ENCODE measurements at regions not wholly inside any gene's neighbourhood (a gene's known extent, or its start where the extent isn't known, plus 50 kb on each side); places are given as distances from the start of the nearest gene placed in this dataset.

- Histone ChIP-seq H3K9ac (ENCODE audit: low read length in 2 of 2) (no peak overlapping the region), H3K27me3 (ENCODE audit: control insufficient read depth in 1 of 2, insufficient read depth in 2 of 2, low read length in 2 of 2) (no peaks in the 10 kb centered on the region), H3K4me3 (ENCODE audit: low read length in 2 of 2) (no peak overlapping the region), H3K9me3 (ENCODE audit: control insufficient read depth in 2 of 2, low read length in 2 of 2) (no peaks in the 10 kb centered on the region), H3K4me1 (ENCODE audit: control insufficient read depth, insufficient read depth, low read length) (peaks cover 4% of the 10 kb centered on the region), H3K27ac (ENCODE audit: low read length) (no peak overlapping the region), H3K36me3 (ENCODE audit: control insufficient read depth in 2 of 2, insufficient read depth in 2 of 2, low read length in 2 of 2) (no peaks in the 10 kb centered on the region)
These were observed 116.3 kb upstream of the CXCR4 start for GRCh38 chr2:136234261-136234660.

GRCh38 chr2:136233298-136233697 lies 115.3 kb upstream of the CXCR4 start:
- Histone ChIP-seq H3K4me1 (ENCODE audit: control insufficient read depth, insufficient read depth, low read length) (peaks cover 4% of the 10 kb centered on the region), H3K4me3 (ENCODE audit: low read length in 2 of 2) (no peak overlapping the region), H3K9ac (ENCODE audit: low read length in 2 of 2) (no peak overlapping the region), H3K9me3 (ENCODE audit: control insufficient read depth in 2 of 2, low read length in 2 of 2) (no peaks in the 10 kb centered on the region), H3K27ac (ENCODE audit: low read length) (no peak overlapping the region), H3K36me3 (ENCODE audit: control insufficient read depth in 2 of 2, insufficient read depth in 2 of 2, low read length in 2 of 2) (no peaks in the 10 kb centered on the region), H3K27me3 (ENCODE audit: control insufficient read depth in 1 of 2, insufficient read depth in 2 of 2, low read length in 2 of 2) (no peaks in the 10 kb centered on the region)

GRCh38 chr2:136232456-136233172 lies 114.7 kb upstream of the CXCR4 start:
- Histone ChIP-seq H3K9me3 (ENCODE audit: control insufficient read depth in 2 of 2, low read length in 2 of 2) (no peaks in the 10 kb centered on the region), H3K9ac (ENCODE audit: low read length in 2 of 2) (no peak overlapping the region)

GRCh38 chr2:136230464-136230863 lies 112.5 kb upstream of the CXCR4 start:
- Histone ChIP-seq H3K4me1 (ENCODE audit: control insufficient read depth, insufficient read depth, low read length) (peaks cover 2% of the 10 kb centered on the region), H3K4me3 (ENCODE audit: low read length in 2 of 2) (no peak overlapping the region), H3K9me3 (ENCODE audit: control insufficient read depth in 2 of 2, low read length in 2 of 2) (no peaks in the 10 kb centered on the region), H3K36me3 (ENCODE audit: control insufficient read depth in 2 of 2, insufficient read depth in 2 of 2, low read length in 2 of 2) (no peaks in the 10 kb centered on the region), H3K9ac (ENCODE audit: low read length in 2 of 2) (no peak overlapping the region), H3K27me3 (ENCODE audit: control insufficient read depth in 1 of 2, insufficient read depth in 2 of 2, low read length in 2 of 2) (no peaks in the 10 kb centered on the region), H3K27ac (ENCODE audit: low read length) (no peak overlapping the region)

More at GRCh38 chr2:136232456-136233172, 114.7 kb upstream of the CXCR4 start:
- H3K36me3 ChIP-seq (ENCODE audit: control insufficient read depth in 2 of 2, insufficient read depth in 2 of 2, low read length in 2 of 2): no peaks in the 10 kb centered on the region
- H3K4me1 ChIP-seq (ENCODE audit: control insufficient read depth, insufficient read depth, low read length): peaks cover 4% of the 10 kb centered on the region
- no peaks in the 10 kb centered on the region for H3K27me3 ChIP-seq (ENCODE audit: control insufficient read depth in 1 of 2, insufficient read depth in 2 of 2, low read length in 2 of 2)
- H3K4me3 ChIP-seq (ENCODE audit: low read length in 2 of 2): no peak overlapping the region
- H3K27ac ChIP-seq (ENCODE audit: low read length): no peak overlapping the region

GRCh38 chr2:136226903-136227302 lies 109.0 kb upstream of the CXCR4 start:
- Histone ChIP-seq H3K9me3 (ENCODE audit: control insufficient read depth in 2 of 2, low read length in 2 of 2) (no peaks in the 10 kb centered on the region), H3K4me1 (ENCODE audit: control insufficient read depth, insufficient read depth, low read length) (no peaks in the 10 kb centered on the region), H3K9ac (ENCODE audit: low read length in 2 of 2) (no peak overlapping the region), H3K36me3 (ENCODE audit: control insufficient read depth in 2 of 2, insufficient read depth in 2 of 2, low read length in 2 of 2) (no peaks in the 10 kb centered on the region), H3K27ac (ENCODE audit: low read length) (no peak overlapping the region), H3K27me3 (ENCODE audit: control insufficient read depth in 1 of 2, insufficient read depth in 2 of 2, low read length in 2 of 2) (no peaks in the 10 kb centered on the region), H3K4me3 (ENCODE audit: low read length in 2 of 2) (no peak overlapping the region)

GRCh38 chr2:136225950-136226835 lies 108.2 kb upstream of the CXCR4 start:
- Histone ChIP-seq H3K27ac (ENCODE audit: low read length) (no peak overlapping the region), H3K36me3 (ENCODE audit: control insufficient read depth in 2 of 2, insufficient read depth in 2 of 2, low read length in 2 of 2) (no peaks in the 10 kb centered on the region)

GRCh38 chr2:136223274-136223673 lies 105.3 kb upstream of the CXCR4 start:
- H3K27ac ChIP-seq (ENCODE audit: low read length): no peak overlapping the region
- no peaks in the 10 kb centered on the region for H3K36me3 ChIP-seq (ENCODE audit: control insufficient read depth in 2 of 2, insufficient read depth in 2 of 2, low read length in 2 of 2)
- no peak overlapping the region for H3K4me3 ChIP-seq (ENCODE audit: low read length in 2 of 2)
- H3K9ac ChIP-seq (ENCODE audit: low read length in 2 of 2): no peak overlapping the region
- H3K27me3 ChIP-seq (ENCODE audit: control insufficient read depth in 1 of 2, insufficient read depth in 2 of 2, low read length in 2 of 2): no peaks in the 10 kb centered on the region
- no peaks in the 10 kb centered on the region for H3K4me1 ChIP-seq (ENCODE audit: control insufficient read depth, insufficient read depth, low read length)
- no peaks in the 10 kb centered on the region for H3K9me3 ChIP-seq (ENCODE audit: control insufficient read depth in 2 of 2, low read length in 2 of 2)

More at GRCh38 chr2:136225950-136226835, 108.2 kb upstream of the CXCR4 start:
- H3K27me3 ChIP-seq (ENCODE audit: control insufficient read depth in 1 of 2, insufficient read depth in 2 of 2, low read length in 2 of 2): no peaks in the 10 kb centered on the region
- H3K9me3 ChIP-seq (ENCODE audit: control insufficient read depth in 2 of 2, low read length in 2 of 2): no peaks in the 10 kb centered on the region
- H3K9ac ChIP-seq (ENCODE audit: low read length in 2 of 2): no peak overlapping the region
- H3K4me3 ChIP-seq (ENCODE audit: low read length in 2 of 2): no peak overlapping the region
- H3K4me1 ChIP-seq (ENCODE audit: control insufficient read depth, insufficient read depth, low read length): no peaks in the 10 kb centered on the region

- Histone ChIP-seq H3K4me3 (ENCODE audit: low read length in 2 of 2) (no peak overlapping the region), H3K9ac (ENCODE audit: low read length in 2 of 2) (no peak overlapping the region), H3K9me3 (ENCODE audit: control insufficient read depth in 2 of 2, low read length in 2 of 2) (no peaks in the 10 kb centered on the region), H3K27ac (ENCODE audit: low read length) (no peak overlapping the region), H3K27me3 (ENCODE audit: control insufficient read depth in 1 of 2, insufficient read depth in 2 of 2, low read length in 2 of 2) (no peaks in the 10 kb centered on the region), H3K36me3 (ENCODE audit: control insufficient read depth in 2 of 2, insufficient read depth in 2 of 2, low read length in 2 of 2) (no peaks in the 10 kb centered on the region), H3K4me1 (ENCODE audit: control insufficient read depth, insufficient read depth, low read length) (no peaks in the 10 kb centered on the region)
These were observed 104.9 kb upstream of the CXCR4 start for GRCh38 chr2:136222862-136223261.

- Histone ChIP-seq H3K36me3 (ENCODE audit: control insufficient read depth in 2 of 2, insufficient read depth in 2 of 2, low read length in 2 of 2) (no peaks in the 10 kb centered on the region), H3K4me3 (ENCODE audit: low read length in 2 of 2) (no peak overlapping the region), H3K27me3 (ENCODE audit: control insufficient read depth in 1 of 2, insufficient read depth in 2 of 2, low read length in 2 of 2) (no peaks in the 10 kb centered on the region), H3K9me3 (ENCODE audit: control insufficient read depth in 2 of 2, low read length in 2 of 2) (no peaks in the 10 kb centered on the region), H3K9ac (ENCODE audit: low read length in 2 of 2) (no peak overlapping the region), H3K27ac (ENCODE audit: low read length) (no peak overlapping the region), H3K4me1 (ENCODE audit: control insufficient read depth, insufficient read depth, low read length) (no peaks in the 10 kb centered on the region)
These were observed 103.1 kb upstream of the CXCR4 start for GRCh38 chr2:136221026-136221425.

GRCh38 chr2:136219963-136220362 lies 102.0 kb upstream of the CXCR4 start:
- Histone ChIP-seq H3K27me3 (ENCODE audit: control insufficient read depth in 1 of 2, insufficient read depth in 2 of 2, low read length in 2 of 2) (no peaks in the 10 kb centered on the region), H3K4me3 (ENCODE audit: low read length in 2 of 2) (no peak overlapping the region), H3K4me1 (ENCODE audit: control insufficient read depth, insufficient read depth, low read length) (no peaks in the 10 kb centered on the region), H3K9ac (ENCODE audit: low read length in 2 of 2) (no peak overlapping the region), H3K27ac (ENCODE audit: low read length) (no peak overlapping the region), H3K36me3 (ENCODE audit: control insufficient read depth in 2 of 2, insufficient read depth in 2 of 2, low read length in 2 of 2) (no peaks in the 10 kb centered on the region), H3K9me3 (ENCODE audit: control insufficient read depth in 2 of 2, low read length in 2 of 2) (no peaks in the 10 kb centered on the region)

- no peaks in the 10 kb centered on the region for H3K9me3 ChIP-seq (ENCODE audit: control insufficient read depth in 2 of 2, low read length in 2 of 2)
- H3K27ac ChIP-seq (ENCODE audit: low read length): no peak overlapping the region
- no peaks in the 10 kb centered on the region for H3K36me3 ChIP-seq (ENCODE audit: control insufficient read depth in 2 of 2, insufficient read depth in 2 of 2, low read length in 2 of 2)
- no peak overlapping the region for H3K4me3 ChIP-seq (ENCODE audit: low read length in 2 of 2)
- no peaks in the 10 kb centered on the region for H3K4me1 ChIP-seq (ENCODE audit: control insufficient read depth, insufficient read depth, low read length)
- no peaks in the 10 kb centered on the region for H3K27me3 ChIP-seq (ENCODE audit: control insufficient read depth in 1 of 2, insufficient read depth in 2 of 2, low read length in 2 of 2)
- no peak overlapping the region for H3K9ac ChIP-seq (ENCODE audit: low read length in 2 of 2)
These were observed 101.4 kb upstream of the CXCR4 start for GRCh38 chr2:136219341-136219740.

All from stomach smooth muscle (tissue), 2 donors.